ENCODE measurements at regions not wholly inside any gene's neighbourhood (a gene's known extent, or its start where the extent isn't known, plus 50 kb on each side); places are given as distances from the start of the nearest gene placed in this dataset.

- no peaks in the 10 kb centered on the region for H3K36me3 ChIP-seq (ENCODE audit: control insufficient read depth, low read length)
- H3K27ac ChIP-seq (ENCODE audit: low read depth, low read length): no peak overlapping the region
- H3F3A ChIP-seq (ENCODE audit: control insufficient read depth, insufficient read depth): no peaks in the 10 kb centered on the region
- H3K4me2 ChIP-seq (ENCODE audit: low read length): no peak overlapping the region
- H3K79me2 ChIP-seq (ENCODE audit: control insufficient read depth, low read length): no peaks in the 10 kb centered on the region
- TF ChIP-seq CTCF (IDR thresholded peaks at IDR 0.05; ENCODE audit: low read depth, low read length, poor library complexity, severe bottlenecking) (no peak), EZH2phosphoT487 (IDR thresholded peaks at IDR 0.05; ENCODE audit: borderline replicate concordance, low read length) (no peak)
- H3K4me3 ChIP-seq (ENCODE audit: low read length): no peak overlapping the region
- no peaks in the 10 kb centered on the region for H3K9me2 ChIP-seq (replicated peaks; ENCODE audit: control insufficient read depth, low read length)
- H3K27me3 ChIP-seq (ENCODE audit: control insufficient read depth, low read length): no peaks in the 10 kb centered on the region
- no peaks in the 10 kb centered on the region for H4K20me1 ChIP-seq (ENCODE audit: control insufficient read depth, insufficient read depth, low read depth, low read length)
- no peaks in the 10 kb centered on the region for H3K9me3 ChIP-seq (ENCODE audit: control insufficient read depth, insufficient read depth, low read length)
- H3K4me1 ChIP-seq (ENCODE audit: control insufficient read depth, low read length): no peaks in the 10 kb centered on the region
Measured at GRCh38 chr9:80020056-80020455, 448.3 kb downstream of the TLE4 start.

DNA sequence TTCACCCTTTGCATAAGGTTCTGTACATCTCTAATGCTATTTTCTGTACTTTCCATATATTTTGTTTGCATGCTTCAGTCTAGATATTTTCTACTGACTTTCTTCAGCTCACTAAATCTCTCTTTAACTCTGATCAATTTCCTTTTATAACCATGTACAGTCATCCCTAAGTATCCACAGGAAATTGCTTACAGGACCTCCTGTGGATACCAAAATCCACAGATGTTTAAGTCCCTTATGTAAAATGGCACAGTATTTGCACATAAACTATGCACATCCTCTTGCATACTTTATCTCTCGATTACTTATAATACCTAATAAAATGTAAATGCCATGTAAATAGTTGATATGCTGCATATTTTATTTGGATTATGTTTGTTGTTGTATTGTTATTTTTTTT is 442.1 kb downstream of the TLE4 start:
- Histone ChIP-seq H4K20me1 (ENCODE audit: control insufficient read depth, insufficient read depth, low read depth, low read length) (no peaks in the 10 kb centered on the region), H3K27me3 (ENCODE audit: control insufficient read depth, low read length) (no peaks in the 10 kb centered on the region), H3K36me3 (ENCODE audit: control insufficient read depth, low read length) (no peaks in the 10 kb centered on the region)

GRCh38 chr9:80012557-80013330 is 441.0 kb downstream of the TLE4 start:
- no peaks in the 10 kb centered on the region for H3K27me3 ChIP-seq (ENCODE audit: control insufficient read depth, low read length)
- no peaks in the 10 kb centered on the region for H3F3A ChIP-seq (ENCODE audit: control insufficient read depth, insufficient read depth)
- H3K27ac ChIP-seq (ENCODE audit: low read depth, low read length): no peak overlapping the region
- H3K79me2 ChIP-seq (ENCODE audit: control insufficient read depth, low read length): no peaks in the 10 kb centered on the region
- no peaks in the 10 kb centered on the region for H3K36me3 ChIP-seq (ENCODE audit: control insufficient read depth, low read length)
- H3K4me3 ChIP-seq (ENCODE audit: low read length): no peak overlapping the region
- no peaks in the 10 kb centered on the region for H3K9me3 ChIP-seq (ENCODE audit: control insufficient read depth, insufficient read depth, low read length)
- TF ChIP-seq CTCF (IDR thresholded peaks at IDR 0.05; ENCODE audit: low read depth, low read length, poor library complexity, severe bottlenecking) (no peak), EZH2phosphoT487 (IDR thresholded peaks at IDR 0.05; ENCODE audit: borderline replicate concordance, low read length) (no peak)
- no peaks in the 10 kb centered on the region for H3K9me2 ChIP-seq (replicated peaks; ENCODE audit: control insufficient read depth, low read length)
- no peak overlapping the region for H3K4me2 ChIP-seq (ENCODE audit: low read length)
- no peaks in the 10 kb centered on the region for H4K20me1 ChIP-seq (ENCODE audit: control insufficient read depth, insufficient read depth, low read depth, low read length)
- H3K4me1 ChIP-seq (ENCODE audit: control insufficient read depth, low read length): no peaks in the 10 kb centered on the region

More for the DNA sequence above, 442.1 kb downstream of the TLE4 start:
- TF ChIP-seq EZH2phosphoT487 (IDR thresholded peaks at IDR 0.05; ENCODE audit: borderline replicate concordance, low read length) (no peak), CTCF (IDR thresholded peaks at IDR 0.05; ENCODE audit: low read depth, low read length, poor library complexity, severe bottlenecking) (no peak)
- H3K79me2 ChIP-seq (ENCODE audit: control insufficient read depth, low read length): no peaks in the 10 kb centered on the region
- no peaks in the 10 kb centered on the region for H3F3A ChIP-seq (ENCODE audit: control insufficient read depth, insufficient read depth)
- H3K9me3 ChIP-seq (ENCODE audit: control insufficient read depth, insufficient read depth, low read length): no peaks in the 10 kb centered on the region
- H3K4me1 ChIP-seq (ENCODE audit: control insufficient read depth, low read length): no peaks in the 10 kb centered on the region
- H3K27ac ChIP-seq (ENCODE audit: low read depth, low read length): no peak overlapping the region
- H3K9me2 ChIP-seq (replicated peaks; ENCODE audit: control insufficient read depth, low read length): no peaks in the 10 kb centered on the region
- no peak overlapping the region for H3K4me2 ChIP-seq (ENCODE audit: low read length)
- no peak overlapping the region for H3K4me3 ChIP-seq (ENCODE audit: low read length)
